ENCODE measurements at regions not wholly inside any gene's neighbourhood (a gene's known extent, or its start where the extent isn't known, plus 50 kb on each side); places are given as distances from the start of the nearest gene placed in this dataset.

GRCh38 chr9:38138276-38138675, 69.2 kb upstream of the SHB start:
- TF ChIP-seq CTCF (IDR thresholded peaks at IDR 0.05; ENCODE audit: low read length) = no peak
- TF ChIP-seq EZH2 (IDR thresholded peaks at IDR 0.05; ENCODE audit: borderline replicate concordance, low read length) = no peak

All from OCI-LY1 (cell line).